H1 (cell line): ENCODE measurements at regions not wholly inside any gene's neighbourhood (a gene's known extent, or its start where the extent isn't known, plus 50 kb on each side); places are given as distances from the start of the nearest gene placed in this dataset.

ENCODE experiments used
- JUN ChIP-seq: IDR thresholded peaks from 2 replicates; pipeline ENCODE4 v1.6.1; 2011; ENCODE audit warnings: low read depth, mild to moderate bottlenecking, improper control_type of control experiment, low read length
- RXRA ChIP-seq: IDR thresholded peaks from 2 replicates; pipeline ENCODE4 v1.6.1; 2011; ENCODE audit warnings: low read depth, mild to moderate bottlenecking, low read length, moderate library complexity; ENCODE audit not compliant: insufficient read depth
- SRF ChIP-seq: IDR thresholded peaks from 2 replicates; pipeline ENCODE4 v1.6.1; 2011; ENCODE audit warnings: mild to moderate bottlenecking, low read depth, low read length, moderate library complexity
- ZNF274 ChIP-seq: IDR thresholded peaks from 2 replicates; pipeline ENCODE4 v1.7.0; 2012; ENCODE audit warnings: low read length, borderline replicate concordance; ENCODE audit errors: extremely low read depth

DNA sequence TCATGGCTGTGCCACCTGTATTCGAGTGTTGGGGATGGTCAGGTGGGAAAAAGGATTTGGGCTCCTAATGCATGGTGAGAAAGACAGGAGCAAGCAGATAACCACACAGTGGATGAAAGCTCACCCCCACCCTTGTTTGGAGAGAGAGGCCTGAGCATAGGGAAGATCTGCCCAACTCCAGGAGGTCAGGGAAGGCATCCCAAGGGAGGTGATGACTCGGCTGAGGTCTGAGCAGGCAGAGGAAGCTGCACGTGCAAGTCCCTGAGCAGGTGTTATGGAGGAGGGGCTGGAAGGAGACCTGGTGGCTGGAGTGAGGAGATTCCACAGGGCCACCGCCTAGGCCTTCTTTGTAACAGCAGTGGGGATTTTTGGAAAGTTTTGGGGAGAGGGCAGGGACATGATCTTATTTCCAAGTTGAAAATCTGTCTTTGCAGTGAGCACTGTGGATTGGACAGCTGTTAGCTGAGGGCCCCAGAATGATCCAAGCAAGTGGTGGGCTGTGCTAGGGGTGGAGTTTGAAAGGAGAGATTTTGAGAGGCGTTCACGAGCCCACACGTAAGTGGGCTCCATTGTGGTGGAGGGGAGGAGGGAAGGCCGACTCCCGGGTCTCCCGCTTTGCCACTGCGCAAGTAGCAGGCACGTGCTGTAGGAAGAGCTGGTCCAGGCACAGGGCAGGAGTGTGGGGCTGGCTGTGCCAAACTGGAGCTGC, 228.5 kb downstream of the GLI2 start (continued):
- TF ChIP-seq JUN (no peak), ZNF274 (no peak), RXRA (no peak), SRF (no peak)
- TF ChIP-seq, all 59 proteins: peak for 0
